GM19324 (cell line): ENCODE measurements at regions not wholly inside any gene's neighbourhood (a gene's known extent, or its start where the extent isn't known, plus 50 kb on each side); places are given as distances from the start of the nearest gene placed in this dataset.
"Not testable (repeated sequence)": the region's sequence is repeated elsewhere in the genome, so short reads cannot be mapped to it uniquely, and the experiment has no call there.

Experiments
- ATAC-seq: cut with Tn5 transposase; IDR thresholded peaks from one replicate; pipeline ENCODE4 v1.9.1; 2021; ENCODE audit warnings: mild to moderate bottlenecking, moderate library complexity; ENCODE audit not compliant: unreplicated experiment, low FRiP score

DNA sequence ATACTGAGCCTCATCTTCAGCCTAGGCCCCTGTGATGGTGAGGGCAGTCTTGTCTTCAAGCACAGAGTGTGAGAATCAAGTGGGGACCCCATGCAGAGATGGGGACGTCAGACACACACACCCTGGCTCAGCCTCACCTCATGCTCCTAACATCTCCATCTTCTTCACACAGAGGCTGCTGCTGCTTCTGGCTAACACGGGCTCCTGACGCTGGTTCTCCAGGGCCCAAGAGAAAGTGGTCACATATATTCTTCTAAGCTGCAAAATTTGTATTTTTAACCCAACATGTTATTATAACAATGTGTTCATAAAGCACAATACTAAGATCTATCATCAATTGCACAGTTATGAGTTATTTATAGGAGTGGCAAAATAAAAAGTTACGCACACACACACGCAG is 101.2 kb downstream of the VPREB1 start:
- no peak for ATAC-seq

DNA sequence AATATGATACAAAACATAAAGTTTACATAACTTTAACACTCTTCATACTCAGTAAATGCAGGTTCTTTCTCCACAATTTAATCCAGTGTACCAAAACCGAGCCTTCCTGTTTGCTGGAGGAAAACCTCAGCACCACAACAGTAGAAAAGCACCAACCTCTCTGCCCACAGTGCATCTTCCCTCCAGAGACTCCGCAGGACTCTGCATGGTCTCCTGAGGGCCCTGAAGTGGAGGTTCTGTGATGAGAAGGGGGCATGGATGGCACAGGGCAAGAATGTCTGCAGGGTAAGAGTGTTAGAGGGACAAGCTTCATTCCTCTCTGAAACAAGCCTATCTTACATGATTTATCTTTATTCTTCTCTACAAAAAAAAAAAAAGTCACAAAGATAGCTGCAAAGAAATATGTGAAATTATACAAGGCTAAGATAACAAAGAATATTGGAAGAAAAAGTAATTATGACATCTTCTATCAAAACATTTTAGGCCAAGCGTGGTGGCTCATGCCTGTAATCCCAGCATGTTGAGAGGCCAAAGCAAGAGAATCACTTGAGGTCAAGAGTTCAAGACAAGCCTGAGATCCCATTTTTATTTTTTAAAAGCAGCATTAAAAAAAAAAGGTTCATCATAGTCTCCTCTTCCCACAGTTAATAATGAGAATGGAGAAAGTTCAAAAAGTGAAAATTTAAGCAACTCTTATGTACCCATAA is 102.0 kb downstream of the VPREB1 start:
- ATAC-seq, result no peak

DNA sequence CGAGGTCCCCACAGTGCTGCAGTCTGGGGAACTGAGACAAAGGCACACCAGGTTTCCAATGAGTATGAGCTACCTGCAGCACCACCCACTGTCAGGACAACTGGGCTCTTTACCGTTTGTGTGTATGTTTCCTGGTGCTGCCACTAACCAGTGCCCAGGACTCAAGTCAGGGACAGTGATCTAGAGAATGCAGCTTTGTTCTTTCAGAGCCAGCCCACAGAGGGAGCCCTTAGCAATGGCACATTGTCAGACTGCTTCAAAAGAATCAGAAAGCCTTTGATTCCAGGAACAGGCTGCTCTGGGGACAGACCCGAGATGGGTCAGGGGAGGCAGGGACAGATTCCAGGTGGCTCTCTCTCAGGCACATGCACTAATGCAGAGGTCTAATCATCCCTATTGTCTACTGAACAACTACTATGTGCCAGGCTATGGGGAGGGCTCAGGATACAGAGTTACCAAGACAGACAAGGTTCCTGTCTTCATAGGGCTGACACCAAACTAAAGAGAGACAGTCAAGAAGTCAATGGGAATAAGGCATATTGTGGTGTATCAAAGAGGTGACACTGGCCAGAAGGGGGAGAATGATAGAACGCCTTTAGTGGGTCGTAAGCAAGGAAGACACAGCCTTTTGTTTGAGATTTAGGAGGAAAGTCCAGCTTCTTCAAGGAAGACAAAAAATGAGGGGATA is 103.7 kb downstream of the VPREB1 start:
- ATAC-seq, result no peak

DNA sequence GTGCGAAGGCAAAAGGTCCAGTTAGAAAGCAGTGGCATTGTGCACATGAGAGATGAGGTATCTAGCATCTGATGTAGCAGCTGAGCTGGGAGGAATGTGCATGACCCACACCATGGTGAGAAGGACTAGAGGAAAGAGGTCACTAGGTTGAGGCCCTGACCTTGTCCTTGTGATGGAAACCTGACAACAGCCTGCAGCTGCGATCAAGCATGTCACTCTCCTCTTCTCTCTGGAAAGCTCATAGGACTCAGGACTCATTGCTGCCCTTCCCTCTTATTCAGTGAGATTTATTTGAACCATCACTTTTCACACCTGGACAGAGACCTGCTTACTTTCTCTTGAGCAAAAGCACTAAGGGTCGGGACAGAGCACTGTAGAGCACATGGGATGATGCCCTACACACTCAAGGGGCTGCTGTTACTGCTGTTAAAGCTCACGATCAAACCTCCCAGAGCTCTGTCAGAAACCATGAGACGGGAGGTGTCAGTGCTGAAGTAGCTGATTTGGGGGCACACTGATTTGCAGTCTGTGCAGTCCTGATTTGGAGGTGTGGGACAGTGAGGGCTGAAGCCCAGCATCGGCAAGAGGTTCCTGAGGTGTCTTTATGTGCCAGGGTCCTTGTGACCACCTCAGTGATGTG is 104.3 kb downstream of the VPREB1 start:
- ATAC-seq, result no peak

DNA sequence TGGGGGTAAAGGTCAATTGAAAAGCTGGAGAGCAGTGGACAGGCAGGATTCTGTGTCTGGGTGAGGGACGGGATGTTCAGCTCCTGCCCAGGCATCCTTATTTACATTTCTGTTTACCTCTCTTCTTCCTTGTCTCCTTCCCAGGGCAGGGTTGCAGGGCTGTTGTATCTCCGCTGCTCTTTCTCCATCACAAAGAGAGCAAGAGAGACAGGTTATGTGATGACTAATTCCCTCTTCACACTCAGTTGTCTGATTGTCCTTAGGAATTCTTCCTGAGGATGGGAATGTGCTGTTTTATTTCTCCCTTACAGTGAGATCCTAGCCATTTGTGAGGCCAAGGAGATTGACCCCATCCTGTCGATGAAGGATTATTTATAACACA is 104.9 kb downstream of the VPREB1 start:
- no peak for ATAC-seq

DNA sequence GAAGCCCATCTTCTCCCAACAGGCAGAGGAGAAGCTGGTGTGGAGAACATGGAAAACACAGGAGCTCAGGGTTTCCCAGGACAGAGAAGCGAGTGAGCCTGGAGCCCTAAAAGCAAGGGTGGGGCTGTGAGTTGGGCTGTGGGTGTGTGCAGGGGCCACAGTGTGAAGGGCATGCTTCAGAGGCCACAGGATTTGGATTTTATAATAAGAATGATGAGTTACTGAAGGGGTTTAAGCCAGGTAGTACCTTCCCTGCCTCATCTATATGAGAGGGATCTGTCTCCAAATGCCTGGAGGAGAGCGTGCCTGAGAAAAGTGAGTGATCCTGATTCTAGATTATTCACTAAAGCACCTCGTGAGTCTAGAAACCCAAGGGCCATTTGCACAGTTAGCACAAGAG is 106.8 kb downstream of the VPREB1 start:
- no peak for ATAC-seq

DNA sequence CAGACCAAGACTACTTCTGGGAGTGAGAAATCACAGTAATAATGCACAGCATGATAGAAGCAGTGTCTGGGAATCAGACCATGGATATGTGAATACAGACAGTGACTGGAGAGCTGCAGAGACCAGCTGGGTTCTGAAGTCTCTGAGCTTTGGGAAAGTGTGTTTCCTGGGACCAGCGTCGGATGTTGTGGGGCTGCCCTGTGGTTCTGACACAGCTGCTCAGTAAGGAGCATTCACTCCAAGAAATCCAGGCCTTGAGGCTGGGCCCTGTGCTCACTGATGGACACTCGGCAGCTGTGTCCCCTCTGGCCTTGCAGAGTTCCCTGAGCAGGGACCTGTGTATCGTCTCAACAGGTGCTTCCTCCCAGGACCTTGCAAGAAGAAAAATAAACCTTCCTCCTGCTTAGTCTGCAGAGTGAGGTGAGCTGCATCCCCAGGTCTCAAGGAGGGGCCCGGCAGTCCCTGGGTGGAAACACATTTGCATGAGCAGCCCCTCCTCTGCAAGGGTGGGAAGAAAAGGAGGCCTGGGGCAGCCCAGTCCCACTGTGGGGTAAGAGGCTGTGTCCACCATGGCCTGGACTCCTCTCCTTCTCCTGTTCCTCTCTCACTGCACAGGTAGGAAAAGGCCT is 107.9 kb downstream of the VPREB1 start:
- ATAC-seq, result no peak

DNA sequence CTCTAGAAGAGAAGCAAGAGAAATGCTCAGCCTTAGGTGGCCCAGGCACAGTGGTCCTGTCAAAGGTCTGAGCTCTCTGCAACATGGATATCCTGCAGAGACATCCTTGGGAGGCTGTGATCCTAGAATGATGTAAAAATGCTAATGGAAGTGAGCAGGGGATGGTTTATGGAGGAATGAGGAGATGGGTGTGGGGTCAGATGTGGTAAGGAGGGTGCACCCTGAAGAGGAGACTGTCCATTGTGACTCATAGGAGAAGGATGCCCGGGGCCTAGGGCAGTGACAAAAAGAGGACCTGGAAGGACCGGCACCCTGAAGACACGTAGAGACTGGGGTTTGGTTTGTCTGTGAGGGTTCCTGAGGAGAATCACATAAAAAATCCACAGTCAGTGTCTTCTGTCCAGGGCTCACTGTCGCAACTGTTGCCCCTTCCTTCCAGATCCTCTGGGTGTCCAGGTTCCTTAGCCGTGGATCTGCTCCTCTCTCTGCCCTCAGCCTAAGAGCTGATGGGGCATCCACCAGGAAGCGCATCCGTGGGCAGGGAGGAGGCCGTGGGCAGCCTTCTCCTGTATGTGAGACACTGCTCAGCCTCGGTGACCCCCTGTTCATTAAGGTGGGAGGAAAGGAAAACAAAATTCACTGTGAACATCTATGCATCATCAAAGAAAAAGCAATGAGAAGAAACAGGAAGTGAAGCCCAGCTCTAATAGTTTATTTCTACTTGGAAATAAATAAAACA is 110.7 kb downstream of the VPREB1 start:
- ATAC-seq, result no peak

DNA sequence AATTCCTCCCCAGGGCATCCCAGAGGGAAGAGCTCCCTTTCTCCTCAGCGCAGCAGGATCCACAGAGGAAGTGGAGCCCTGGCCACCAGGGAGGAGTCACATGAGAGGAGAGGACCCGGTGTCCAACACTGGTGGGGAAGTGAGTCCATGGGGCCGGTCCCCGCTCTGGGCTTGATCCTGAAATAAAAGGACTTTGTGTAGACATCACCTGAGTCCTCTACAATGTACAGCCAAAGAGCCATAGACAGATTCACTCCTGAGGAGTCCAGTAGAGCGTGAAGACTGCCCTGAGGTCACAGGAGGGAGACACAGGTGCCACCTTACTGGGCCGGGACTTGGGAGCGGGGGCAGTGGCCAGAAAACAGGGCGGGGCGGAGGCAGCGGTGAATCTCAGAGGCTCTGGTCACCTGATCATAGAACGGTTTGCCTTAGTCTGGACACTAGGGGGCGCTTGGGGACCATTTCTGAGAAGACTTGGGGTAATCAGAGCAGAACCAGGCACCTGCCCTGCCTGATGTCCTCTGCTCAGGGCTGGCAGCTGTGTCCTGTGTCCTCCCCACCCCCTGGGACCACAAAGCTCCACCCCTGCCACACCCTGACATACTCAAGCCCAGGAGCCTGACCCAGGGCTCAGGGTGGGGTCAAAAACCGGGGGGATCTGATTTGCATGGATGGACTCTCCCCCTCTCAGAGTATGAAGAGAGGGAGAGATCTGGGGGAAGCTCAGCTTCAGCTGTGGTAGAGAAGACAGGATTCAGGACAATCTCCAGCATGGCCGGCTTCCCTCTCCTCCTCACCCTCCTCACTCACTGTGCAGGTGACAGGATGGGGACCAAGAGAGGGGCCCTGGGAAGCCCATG is 112.7 kb downstream of the VPREB1 start:
- peak; percentile 61 for ATAC-seq

DNA sequence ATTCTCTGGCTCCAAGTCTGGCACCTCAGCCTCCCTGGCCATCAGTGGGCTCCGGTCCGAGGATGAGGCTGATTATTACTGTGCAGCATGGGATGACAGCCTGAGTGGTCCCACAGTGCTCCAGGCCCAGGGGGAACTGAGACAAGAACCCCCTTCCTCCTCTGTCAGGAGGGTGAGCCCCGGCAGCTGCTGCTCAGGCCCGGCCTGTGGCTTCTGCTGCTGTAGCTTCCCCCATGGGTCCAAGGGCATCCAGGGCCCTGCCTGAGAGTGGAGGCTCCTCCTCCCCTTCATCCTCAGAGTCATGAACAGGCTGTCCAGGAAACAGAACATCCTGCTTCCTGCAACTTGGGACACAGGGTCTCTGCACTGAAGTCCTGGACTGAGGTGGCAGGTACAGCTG is 113.6 kb downstream of the VPREB1 start:
- ATAC-seq, result no peak

DNA sequence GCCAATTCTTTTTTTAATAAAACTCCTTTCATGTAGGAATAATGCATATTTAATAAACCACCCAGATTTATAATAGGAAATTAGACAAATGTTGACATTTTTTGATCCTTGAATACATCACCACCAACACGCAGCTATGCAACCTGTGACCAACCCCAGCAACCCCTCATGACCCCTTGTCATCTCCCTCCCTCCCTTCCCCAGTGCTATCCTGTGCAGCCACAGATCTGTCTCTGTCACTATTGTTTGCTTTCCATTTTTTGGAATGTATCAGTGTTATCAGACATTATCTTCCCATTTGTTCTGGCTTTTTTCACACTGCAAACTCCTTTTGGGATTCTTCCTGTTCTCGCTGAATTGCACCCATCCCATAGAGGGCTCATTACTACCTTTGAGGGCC is 114.1 kb downstream of the VPREB1 start:
- no peak for ATAC-seq

DNA sequence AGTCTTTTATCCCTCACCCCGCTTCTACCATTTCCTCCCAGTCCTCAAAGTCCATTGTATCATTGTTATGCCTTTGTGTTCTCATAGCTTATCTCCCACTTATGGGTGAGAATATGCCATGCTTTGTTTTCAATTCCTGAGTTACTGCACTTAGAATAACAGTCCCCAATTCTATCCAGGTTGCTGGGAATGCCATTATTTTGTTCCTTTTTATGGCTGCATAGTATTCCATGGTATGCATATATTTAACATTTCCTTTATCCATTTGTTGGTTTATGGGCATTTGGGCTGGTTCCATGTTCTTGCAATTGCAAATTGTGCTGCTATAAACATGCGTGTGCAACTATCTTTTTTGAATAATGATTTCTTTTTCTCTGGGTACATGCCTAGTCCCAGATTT is 114.9 kb downstream of the VPREB1 start:
- no peak for ATAC-seq

DNA sequence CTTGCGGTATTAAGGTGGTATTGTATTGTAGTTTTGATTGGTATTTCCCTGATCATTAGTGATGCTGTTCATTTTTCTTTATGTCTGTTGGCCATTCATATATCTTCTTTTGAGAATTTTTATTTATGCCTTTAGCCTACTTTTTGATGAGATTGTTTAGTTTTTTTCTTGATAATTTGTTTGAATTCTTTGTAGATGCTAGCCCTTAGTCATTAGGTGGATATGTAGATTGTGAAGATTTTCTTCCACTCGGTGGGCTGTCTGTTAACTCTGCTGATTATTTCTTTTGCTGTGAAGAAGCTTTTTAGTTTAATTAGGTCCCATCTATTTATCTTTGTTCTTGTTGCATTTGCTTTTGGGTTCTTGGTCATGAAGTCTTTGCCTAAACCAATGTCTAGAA is 115.4 kb downstream of the VPREB1 start:
- ATAC-seq, result no peak

DNA sequence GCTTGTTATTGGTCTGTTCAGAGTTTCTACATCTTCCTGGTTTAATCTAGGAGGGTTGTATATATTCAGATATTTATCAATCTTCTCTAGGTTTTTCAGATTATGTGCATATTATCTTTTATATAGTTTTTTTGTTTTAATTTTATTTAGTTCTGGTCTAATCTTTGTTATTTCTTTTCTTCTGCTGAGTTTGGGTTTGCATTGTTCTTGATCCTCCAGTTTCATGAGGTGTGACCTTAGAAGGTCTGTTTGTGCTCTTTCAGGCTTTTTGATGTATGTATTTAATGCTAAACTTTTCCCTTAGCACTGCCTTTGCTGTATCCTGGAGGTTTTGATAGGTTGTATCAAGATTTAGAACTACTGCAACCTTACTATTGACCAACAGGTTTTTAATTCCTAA is 117.7 kb downstream of the VPREB1 start:
- ATAC-seq, result no peak

DNA sequence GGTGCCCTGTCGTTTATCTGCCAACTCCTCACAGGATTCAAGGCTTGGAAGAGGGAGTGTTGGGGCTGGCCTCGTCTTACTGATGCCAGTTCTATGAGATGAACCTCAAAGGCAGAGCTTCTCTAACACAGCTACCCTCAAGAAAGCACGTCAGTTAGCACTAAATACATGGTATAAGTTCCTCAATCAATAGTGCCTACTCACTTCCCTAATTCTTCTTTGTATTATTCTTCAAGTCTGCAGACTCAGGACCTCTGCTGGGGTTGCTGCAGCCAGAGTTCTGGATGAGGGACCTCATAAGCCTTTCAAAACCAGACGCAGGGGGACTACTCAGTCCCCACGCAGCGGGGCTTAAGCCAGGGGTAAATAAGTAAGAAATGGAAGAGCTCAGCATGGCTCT is 118.3 kb downstream of the VPREB1 start:
- ATAC-seq, result no peak

DNA sequence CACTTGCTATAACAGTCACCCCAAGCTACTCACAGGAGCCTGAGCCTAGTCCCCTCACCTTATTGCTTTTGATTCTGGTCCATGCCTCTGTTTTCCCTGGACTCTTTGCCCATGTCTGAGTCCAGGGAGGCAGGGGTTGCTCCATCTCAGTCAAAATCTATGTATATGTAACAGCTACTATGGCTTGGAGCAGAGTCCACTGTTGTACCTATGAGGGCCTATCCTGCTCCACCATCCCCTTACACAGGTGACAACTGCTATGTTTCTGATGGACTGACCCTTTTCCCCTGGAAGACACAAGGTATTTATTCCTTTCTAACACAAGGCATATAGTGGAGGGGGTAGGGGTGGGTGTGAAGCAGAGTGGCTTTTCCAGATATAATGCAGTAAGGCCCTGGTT is 119.6 kb downstream of the VPREB1 start:
- no peak for ATAC-seq

DNA sequence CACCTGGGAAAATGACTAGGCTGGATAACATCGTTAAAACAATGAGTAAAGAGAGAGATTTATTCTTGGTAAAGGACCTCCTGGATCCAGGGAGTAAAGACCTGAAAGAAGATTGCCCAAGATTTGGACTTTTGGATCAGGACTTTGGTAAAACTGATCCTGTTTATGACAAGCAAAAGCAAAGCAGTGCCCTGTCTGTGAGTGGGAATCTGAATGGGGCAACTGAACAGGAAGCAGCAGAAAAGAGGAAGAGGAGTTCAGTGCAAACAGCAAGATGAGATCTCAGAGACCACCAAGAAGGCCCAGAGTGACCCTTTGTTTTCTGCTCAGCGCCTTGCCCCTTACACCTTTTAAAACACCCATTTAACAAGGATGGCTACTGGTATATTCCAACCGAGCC is 122.0 kb downstream of the VPREB1 start:
- ATAC-seq, result no peak

DNA sequence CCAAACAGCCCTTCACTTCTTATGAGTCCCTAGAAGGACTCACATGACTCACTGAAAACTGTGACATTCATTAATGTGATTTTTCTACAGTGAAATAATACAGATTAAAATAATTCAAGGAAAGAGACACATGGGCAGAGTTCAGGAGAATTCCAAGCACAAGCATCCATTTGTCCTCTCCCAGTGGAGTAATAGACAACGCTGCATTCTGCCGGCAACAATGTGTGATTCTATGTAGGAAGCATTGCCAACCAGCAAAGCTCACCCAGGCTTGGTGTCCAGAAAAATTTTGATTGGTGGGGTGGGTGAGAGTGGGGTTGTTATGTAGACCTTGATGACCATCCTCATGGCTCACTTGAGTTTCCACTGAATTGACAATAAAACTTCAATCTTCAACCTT is 123.9 kb downstream of the VPREB1 start:
- ATAC-seq, result no peak

DNA sequence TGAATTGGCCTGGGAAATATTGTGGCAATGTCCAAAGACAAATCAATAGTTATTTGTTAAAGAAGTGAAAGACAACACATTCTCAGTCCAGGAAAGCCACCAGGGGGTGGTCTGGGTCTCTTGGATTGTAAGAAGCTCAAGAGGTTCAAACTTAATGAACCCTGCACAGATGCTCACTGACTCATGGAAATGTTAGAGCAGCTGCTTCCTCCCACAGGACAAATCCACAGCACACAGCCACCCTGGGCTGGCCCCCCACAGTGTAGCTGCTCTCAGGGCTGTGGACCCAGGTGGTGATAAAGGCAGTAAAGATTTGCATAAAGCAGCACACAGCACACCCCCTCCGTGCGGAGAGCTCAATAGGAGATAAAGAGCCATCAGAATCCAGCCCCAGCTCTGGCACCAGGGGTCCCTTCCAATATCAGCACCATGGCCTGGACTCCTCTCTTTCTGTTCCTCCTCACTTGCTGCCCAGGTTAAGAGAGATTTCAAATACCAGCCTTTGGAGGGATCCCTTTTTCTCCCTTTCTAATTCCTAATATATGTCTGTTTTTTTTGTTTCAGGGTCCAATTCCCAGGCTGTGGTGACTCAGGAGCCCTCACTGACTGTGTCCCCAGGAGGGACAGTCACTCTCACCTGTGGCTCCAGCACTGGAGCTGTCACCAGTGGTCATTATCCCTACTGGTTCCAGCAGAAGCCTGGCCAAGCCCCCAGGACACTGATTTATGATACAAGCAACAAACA is 124.8 kb downstream of the VPREB1 start:
- not testable (repeated sequence) for ATAC-seq
